HuH-7.5 (cell line): ENCODE measurements at regions not wholly inside any gene's neighbourhood (a gene's known extent, or its start where the extent isn't known, plus 50 kb on each side); places are given as distances from the start of the nearest gene placed in this dataset.
"Not testable (repeated sequence)": the region's sequence is repeated elsewhere in the genome, so short reads cannot be mapped to it uniquely, and the experiment has no call there.

Experiments used
- DNase-seq: peaks from one replicate; pipeline ENCODE4 v3.0.0; 2011; ENCODE audit warnings: low spot score

GRCh38 chr16:14384745-14385144 lies 245.3 kb downstream of the PARN start:
- no peak for DNase-seq

- not testable (repeated sequence) for DNase-seq
Observed at GRCh38 chr16:14383844-14384243, 246.2 kb downstream of the PARN start.

GRCh38 chr16:14378689-14379467 lies 251.2 kb downstream of the PARN start:
- DNase-seq: no peak

DNA sequence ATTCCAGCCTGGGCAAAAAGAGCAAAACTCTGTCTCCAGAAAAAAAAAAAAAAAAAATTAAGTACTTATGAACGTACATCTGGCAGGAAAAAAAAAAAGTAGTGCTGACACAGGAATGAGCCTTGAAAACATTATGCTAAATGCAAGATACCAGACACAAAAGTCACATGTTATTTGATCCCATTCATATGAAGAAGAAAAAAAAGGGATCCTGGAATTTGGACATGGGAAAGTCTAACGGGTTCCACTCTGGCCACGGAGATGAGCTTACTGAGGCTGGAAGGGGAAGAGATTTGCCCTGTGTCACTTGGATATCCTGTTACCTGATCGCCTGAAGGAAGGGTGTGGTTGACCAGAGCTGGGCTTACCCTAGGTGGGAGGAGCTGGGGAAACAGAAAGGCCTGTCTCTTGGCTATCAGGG lies 251.9 kb downstream of the PARN start:
- DNase-seq: no peak

DNA sequence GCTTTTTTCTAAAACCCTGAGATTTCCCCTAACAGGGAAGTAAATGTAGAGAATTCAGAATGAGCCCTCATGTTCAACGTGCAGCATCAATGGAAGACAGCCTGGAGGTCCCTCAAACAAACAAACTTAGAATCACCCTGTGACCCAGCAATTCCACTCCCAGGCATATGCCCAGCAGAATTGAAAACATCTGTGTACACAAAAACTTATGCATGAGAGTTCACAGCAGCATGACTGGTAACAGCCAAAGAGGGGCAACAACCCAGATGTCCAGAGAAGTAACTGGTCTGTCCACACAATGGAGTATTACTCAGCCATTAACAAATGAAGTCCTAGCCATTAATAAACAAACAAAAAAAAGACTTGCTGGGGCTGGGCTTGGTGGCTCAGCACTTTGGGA lies 252.7 kb downstream of the PARN start:
- no peak for DNase-seq

GRCh38 chr16:14375132-14375491 lies 254.9 kb downstream of the PARN start:
- no peak for DNase-seq

DNA sequence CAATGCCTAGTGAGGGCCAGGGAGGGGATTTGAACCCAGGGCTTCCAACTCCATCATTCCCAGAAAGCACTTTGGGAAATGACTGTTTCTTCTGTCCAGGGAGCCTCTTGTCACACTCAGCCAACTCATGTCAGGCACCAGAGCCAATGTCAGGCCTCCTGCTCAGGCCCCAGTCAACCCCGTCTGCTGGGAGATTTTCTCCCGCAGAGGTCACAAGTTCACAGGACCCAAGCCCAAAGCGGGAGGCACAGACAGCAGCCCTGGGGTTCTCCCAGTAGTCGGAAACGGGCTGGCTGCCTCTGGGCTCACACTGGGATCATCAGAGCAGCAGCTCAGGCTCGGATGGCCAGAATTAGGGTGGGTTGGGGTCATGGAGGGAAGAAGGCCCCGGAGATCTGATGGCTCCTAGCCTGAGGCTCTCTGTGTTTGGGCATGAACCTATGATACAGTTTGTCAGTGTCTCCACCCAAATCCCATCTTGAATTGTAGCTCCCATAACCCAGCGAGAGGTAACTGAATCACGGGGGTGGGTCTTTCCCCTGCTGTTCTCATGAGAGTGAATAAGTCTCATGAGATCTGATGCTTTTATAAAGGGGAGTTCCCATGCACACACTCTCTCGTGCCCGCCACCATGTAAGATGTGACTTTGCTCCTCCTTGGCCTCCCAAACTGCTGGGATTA lies 255.5 kb downstream of the PARN start:
- no peak for DNase-seq

- DNase-seq: no peak
Observed at GRCh38 chr16:14373896-14374295, 256.2 kb downstream of the PARN start.

DNA sequence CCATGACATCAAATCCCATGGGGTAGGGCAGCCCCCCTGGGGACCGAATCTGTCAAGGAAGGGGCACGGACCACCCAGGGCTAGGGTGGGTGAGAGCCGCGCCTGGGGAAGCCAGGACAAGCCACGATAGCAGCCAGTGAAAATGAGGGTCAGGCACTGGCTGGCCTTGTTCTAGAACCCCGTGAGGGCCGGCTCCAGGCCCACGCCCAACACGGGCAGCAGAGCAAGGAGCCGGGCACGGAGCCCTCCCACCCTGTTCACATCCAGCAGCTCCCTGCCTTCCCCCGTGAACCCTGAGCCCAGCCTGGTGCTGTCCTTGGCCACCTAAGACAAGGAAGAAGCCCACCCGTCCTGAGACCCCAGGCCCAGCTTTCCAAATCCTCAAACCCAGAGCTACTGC lies 256.7 kb downstream of the PARN start:
- no peak for DNase-seq

DNA sequence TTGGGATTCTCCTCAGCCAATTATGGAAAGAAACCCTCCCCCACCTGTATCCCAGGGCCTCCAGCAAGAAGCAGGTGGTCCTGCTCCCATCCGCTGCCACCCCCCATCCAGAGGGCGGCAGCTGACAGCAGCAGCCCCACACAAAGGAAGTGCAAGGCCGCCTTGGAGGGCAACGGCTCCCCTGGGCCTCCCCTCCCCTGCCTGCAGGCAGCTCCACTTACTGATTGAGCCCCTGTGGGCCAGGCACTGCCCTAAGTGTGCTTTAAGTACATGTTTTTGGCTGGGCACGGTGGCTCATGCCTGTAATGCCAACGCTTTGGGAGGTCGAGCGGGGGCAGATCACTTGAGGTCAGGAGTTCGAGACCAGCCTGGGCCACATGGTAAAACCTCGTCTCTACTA lies 257.6 kb downstream of the PARN start:
- DNase-seq: no peak

DNA sequence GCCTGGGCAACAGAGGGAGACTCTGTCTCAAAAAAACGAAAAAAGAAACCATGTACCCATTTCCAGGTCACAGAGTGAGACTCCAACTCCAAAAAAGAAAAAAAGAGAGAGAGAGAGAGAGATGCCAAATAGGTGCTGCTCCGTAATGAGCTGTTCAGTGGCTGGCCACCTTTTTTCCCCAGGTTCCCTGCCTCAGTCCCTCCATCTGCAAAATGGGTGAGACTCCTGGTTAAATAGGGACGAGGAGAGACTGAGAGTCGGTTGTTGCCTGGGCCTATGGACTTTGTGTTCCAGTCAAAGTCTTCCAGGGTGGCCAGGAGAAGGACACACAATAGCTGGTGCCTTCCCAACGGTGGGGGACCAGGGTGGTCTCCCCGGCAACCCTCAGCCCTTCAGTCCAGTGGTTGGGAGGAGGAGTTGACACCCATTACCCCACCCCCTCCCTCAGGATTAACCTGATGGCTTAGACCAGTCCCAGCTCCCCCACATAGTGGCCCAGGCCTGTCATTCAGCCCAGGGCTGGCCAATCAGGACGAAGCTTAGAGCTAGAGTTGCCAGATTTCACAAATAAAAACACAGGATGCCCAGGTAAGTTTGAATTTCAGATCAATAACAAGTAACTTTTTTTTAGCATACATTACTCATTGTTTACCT lies 258.2 kb downstream of the PARN start:
- no peak for DNase-seq

DNA sequence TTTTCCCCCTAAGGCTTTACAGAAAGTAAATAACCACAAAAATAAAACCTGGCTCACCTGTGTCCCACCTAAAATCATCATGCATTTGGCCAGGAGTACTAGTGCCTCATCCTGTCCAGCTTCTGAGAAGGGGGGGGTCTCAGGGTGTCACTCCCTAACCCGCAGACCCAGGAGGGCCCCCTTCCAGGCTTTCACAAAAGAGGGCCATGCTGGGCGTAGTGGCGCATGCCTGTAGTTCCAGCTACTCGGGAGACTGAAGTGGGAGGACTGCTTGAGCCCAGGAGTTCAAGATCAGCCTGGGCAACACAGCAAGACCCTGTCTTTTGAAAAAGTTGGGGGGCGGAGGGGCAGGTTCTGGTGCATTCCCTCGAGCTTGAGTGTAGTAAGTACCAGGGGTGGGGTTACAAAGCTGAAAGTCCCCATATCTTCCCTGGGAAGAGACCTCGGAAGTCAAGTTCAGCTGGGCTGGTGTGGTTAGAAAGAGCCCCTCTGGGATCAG lies 259.3 kb downstream of the PARN start:
- DNase-seq: no peak

- peak; percentile 23 for DNase-seq
Observed at GRCh38 chr16:14369734-14370598, 260.1 kb downstream of the PARN start.

DNA sequence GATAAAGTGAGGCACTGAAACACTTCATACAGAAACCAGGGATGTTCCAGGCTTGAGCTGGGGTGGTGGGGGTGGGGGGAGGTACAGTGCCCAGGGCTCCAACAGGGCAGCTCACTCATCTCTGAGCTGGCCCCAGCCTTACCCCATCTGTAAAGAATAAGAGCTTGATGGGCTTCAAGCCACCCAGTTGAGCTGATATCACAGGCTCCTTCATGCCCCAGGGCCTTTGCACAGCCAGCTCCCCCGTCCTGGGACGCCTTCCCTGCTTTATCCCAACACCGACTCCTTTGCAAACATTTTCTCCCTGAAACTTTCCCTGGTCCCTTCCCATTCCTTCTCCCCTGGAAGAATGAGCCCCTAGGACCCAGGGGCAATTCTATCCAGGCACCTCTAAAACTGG lies 261.7 kb downstream of the PARN start:
- no peak for DNase-seq

- DNase-seq: no peak
Observed at GRCh38 chr16:14366974-14367707, 262.9 kb downstream of the PARN start.

GRCh38 chr16:14366447-14366846 lies 263.6 kb downstream of the PARN start:
- no peak for DNase-seq

DNA sequence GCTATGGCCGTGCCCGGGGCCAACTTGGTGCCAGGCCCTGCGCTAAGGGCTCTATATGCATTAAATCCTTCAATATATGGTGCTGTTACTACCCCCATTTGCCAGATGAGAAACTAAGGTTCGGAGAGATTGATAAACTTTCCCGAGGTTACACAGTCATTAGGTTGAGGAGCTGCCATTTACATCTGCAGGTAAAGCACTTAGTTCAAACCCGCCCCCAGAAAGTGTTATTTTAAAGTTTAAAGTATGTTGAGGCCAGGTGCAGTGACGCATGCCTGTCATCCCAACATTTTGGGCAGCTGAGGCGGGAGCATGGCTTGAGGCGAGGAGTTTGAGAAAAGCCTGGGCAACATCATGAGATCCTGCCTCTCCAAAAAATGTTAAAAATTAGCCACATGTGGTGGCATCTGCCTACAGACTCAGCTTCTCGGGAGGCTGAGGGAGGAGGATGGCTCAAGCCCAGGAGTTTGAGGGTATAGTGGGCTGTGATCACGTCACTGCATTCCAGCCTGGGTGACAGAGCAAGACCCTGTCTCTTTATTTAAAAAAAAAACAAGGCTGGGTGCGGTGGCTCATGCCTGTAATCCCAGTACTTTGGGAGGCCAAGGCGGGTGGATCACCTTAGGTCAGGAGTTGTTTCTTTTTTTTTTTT lies 264.7 kb downstream of the PARN start:
- DNase-seq: no peak

DNA sequence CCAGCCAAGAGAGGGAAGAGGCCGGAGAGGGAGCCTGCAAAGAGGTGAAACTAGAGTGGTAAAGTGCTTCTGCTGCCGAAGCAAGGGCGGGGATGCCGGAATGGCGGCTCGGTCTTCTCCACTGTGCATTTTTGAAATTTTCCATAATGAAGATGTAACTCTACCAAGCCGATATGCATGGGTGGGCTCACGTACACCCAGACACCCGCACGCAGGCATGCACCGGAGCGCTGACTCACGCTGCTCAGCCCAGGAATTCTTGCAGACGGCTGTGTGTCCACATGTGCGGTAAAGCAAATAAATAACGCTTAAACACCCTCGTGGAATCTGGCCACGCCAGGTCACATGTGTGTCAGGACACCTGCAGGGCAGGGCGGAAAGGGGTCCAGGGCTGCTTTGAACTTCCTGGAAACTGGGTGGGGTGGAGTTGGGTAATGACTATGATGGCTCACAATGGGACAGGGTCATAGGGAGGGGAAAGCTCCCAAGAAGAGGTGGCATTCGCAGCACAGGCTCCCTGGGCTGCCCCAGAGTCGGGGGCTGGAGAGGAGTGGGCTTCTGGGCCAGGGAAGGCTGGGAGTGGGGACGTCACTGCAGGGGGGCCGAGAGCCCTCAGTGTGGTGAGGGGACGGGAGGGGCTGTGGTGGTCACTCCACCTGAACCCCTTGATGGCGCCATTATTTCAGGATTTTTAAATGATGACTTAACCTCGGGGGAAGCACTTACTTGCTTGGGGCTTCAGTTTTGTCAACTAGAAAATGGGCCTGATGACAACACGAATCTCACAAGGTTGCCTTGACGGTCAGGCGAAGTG lies 265.5 kb downstream of the PARN start:
- peak; percentile 67 for DNase-seq

DNA sequence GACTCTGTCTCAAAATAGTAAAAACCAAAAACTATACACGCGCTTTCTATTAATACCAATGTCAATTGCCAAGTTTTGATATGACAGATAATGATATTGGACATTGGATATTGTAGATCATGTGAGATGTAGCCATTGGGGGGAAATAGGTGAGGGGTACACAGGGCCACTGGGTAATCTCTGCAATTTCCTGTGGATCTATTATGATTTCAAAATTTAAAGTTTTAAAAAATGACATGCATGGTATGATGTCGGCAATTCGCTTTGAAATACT lies 266.0 kb downstream of the PARN start:
- no peak for DNase-seq

DNA sequence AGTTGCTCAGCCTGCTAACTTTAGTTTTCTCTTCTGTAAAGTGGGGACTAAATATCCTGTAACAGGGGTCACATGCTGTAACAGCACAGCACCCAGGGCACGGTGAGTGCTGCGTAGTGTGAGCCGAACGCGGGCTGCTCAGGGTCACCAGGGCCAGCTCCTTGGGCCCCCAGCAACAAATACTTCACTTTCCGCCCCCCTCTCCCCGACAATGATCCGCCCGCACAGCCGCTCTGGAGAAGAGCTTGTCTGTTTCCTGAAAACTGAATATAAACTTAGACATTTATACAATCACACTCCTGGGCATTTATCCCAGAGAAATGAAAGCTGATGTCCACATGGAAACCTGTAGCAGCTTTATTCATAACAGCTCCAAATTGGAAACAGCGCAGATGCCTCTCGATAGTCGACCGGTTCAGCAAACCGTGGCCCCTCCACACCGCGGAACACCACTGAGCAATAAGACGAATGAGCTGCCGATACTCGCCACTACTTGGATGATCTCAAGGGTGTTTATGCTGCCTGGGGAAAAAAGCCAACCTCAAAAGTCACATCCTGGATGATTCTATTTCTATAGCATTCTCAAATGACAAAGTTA lies 267.2 kb downstream of the PARN start:
- no peak for DNase-seq
